GM18873 (cell line): ENCODE measurements at regions not wholly inside any gene's neighbourhood (a gene's known extent, or its start where the extent isn't known, plus 50 kb on each side); places are given as distances from the start of the nearest gene placed in this dataset.
"Not testable (repeated sequence)": the region's sequence is repeated elsewhere in the genome, so short reads cannot be mapped to it uniquely, and the experiment has no call there.

Source experiments
- ATAC-seq: cut with Tn5 transposase; IDR thresholded peaks from one replicate; pipeline ENCODE4 v1.9.1; 2021; ENCODE audit warnings: mild to moderate bottlenecking, moderate library complexity, moderate number of reproducible peaks; ENCODE audit not compliant: unreplicated experiment, low FRiP score

DNA sequence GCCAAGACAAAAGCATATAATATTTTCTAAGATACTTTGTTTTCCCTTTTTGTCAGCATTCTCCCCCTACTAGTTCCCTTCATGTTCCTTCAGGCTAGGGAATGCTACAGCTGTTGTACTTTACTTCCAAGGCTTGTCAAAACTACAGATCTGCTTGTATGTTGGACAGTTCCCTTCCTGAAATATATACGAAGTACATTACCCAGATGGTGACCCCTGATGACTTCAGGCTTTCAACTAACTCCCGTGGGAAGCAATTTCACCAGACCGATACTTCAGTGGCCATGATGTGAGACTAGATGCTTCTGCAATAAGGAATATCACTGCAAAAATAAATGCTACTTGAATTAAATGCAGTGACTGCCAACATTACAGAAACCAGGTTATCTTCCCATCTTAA is 332.8 kb downstream of the SH2D1A start:
- ATAC-seq: no peak

DNA sequence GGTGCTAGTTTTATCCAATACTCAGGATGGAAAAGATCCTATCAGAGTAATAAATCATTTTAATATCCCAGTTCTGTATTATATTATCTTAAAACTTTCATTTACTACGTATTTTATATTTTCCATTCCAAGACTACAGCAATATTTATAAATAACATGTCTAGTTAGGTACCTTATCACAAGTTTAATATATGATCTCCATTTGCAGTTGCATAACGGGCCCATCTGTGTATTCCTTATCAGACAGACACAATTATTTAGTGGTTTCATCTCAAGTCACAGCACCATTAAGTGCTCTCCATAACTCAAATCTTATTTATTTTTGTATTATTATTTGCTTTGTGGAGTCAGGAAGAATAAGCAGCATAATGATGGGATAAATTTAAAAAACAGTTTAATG is 333.9 kb downstream of the SH2D1A start:
- ATAC-seq: no peak

DNA sequence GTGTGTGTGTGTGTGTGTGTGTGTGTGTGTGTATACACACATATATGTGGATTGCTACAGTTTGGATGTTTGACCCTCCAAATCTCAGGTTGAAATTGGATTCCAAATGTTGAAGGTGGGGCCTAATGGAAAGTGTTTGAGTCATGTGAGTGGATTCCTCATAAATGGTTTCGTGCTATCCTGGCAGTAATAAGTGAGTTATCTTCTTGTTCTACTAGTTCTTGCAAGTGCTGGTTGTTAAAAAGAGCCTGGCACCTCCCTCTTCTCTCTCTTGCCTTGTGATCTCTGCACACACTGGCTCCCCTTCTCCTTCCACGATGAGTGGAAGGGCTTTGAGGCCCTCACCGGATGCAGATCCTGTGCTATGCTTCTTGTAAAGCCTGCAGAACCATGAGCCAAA is 344.1 kb downstream of the SH2D1A start:
- ATAC-seq: no peak

DNA sequence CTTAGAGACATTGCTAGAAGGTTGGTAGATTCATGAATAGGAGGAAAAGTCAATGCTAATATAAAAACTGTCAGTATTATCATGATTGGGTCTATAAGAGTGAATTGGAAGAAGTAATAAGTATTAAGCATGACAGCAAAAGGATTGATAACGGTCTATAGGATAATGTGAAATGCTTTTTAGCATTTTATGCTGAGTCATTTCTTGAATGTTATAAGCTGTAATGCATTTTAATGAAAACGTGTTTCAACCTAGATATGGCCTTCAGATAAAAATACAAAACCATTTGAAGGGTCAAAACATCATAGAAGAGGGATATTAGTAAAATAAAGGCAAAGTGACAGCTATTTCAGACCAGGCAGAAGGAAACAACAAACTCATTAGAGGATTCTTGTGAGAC is 353.5 kb downstream of the SH2D1A start:
- no peak for ATAC-seq

DNA sequence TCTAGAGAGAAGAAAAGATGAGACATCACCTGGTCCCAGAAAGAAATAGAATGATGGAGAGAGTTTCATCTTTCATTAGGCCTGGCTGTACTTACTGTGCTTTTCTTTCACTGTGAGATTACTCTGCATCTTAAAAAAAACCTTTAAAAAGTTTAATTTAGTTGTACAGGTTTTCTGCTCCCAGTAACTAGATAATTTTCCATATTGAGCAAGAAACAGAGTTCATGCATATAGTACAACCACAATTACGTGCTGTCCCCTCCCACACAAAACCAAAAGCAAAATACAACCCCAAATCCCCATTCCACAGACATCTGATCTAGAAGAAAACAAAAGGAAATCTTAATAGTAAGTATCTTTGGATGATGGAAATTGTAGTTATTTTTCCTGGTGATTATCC is 371.2 kb downstream of the SH2D1A start:
- no peak for ATAC-seq

DNA sequence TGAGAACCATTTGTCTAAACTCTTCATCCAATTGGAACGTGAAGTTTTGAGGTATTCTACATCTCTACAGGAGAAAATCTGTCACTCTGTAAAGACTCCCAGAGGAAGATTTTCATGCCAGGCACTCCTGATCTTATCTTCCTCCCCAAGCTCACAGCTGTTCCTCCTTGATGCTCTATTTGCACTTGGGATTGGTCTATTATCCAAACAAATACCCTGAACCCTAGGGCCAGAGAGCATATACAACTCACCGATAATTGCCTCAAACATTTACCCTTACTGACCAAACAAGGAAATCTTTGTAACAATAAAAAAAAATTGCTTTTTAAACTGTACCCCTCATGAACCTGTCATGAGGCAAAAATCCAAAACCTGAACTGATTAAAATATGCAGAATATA is 372.7 kb downstream of the SH2D1A start:
- no peak for ATAC-seq

DNA sequence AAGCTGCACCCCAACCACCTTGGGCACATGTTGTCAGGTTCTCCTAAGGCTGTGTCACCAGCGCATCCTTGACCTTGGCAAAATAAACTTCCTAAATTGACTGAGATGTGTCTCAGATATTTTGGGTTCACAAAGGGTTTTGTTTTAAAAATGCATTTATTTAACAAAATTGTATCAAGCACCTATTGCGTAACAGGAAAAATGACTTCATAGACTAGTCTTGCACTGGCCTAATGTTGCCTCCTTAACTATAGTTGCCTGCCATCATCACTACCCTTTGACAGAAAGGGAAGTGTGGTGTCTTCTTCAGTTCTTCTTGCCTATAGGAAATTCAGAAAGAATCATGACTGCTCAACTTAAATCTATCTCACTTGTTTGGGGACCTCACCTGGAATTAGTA is 374.2 kb downstream of the SH2D1A start:
- ATAC-seq: no peak

DNA sequence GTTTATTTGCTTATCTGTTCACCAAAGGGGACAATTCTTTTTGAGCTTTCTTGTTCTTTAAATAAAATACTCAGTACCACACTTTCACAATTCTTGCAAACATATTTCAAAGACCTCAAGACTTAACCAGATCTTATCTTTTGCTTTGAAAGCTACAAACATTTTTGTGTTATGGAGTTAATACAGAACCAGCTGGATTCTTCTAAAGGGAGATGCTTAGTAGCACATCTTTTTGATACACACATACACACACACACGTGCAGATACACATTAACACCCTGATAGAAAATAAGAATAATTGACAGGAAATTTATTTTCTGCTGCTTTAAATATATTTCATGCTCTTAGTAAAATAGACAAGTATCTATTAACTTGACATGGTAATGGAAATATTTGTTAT is 379.1 kb downstream of the SH2D1A start:
- ATAC-seq: no peak

DNA sequence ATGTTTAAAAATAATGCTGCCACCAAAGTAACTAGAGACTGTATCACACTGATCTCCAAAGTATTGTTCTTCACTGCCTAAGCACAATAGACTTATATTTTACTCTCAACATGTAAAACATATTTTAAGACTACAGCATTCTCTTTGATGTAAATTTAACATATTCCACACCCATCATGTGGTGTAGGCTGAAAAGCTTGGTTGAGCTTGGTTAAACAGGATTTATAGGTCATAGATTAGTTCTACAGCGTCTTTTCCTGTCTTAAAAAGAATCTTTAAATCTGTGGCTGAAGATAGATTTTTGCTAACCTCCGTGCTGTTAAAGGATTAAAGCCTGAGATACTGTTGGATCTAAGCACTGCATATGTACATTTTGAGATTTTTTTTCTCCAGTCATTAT is 379.9 kb downstream of the SH2D1A start:
- no peak for ATAC-seq

DNA sequence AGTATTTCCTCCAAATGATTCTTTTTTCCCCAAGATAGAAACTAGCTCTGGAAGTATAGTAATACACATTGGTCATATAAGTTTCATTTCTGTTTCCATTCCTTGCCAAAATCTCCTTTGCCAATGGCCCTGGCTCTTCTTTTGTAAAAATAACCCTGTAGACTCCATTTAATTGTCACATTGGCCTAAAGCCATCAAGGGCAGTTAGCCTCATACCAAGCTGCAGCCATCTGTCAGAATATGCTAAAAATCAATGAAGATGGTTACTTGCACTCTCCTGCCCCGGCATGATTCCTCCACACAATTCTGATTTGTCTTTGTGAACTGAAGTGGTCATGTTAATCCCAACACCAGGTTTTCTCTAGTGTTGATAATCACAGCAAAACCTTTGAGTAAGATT is 380.5 kb downstream of the SH2D1A start:
- ATAC-seq: no peak

DNA sequence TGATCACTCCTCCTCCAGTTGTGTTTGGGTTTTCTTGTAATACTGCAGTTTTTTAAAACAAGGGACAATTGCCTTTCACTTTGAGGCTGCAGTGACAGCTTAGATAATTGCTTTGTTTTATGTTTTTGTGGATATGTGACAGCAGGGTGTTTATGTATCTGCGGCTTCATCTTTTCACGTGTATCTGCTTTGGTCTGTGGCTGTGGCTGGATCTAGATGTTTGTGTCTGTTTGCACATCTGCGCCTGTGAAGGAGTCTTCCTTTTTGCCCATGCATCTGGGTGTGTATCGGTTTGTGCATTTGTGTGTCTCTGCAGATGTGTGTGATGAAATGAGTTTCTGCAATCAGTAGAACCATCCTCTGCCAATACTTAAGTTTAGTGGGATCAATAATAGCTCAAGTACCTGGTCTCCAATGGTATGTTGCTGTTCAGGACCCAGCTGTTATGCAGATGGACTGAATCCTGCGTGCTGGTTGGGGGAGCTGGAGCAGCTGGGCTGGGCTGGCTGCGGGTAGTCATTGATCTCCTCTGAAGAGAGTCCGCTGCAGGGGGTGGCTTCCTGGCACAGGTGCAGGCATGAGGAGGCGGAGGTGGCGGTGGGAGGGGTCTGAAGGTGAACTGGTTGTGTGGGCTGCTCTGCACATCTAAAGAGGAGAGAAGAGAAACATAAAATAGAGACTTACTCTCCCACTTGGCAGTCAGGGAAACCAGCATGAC is 390.3 kb downstream of the SH2D1A start:
- ATAC-seq: no peak

DNA sequence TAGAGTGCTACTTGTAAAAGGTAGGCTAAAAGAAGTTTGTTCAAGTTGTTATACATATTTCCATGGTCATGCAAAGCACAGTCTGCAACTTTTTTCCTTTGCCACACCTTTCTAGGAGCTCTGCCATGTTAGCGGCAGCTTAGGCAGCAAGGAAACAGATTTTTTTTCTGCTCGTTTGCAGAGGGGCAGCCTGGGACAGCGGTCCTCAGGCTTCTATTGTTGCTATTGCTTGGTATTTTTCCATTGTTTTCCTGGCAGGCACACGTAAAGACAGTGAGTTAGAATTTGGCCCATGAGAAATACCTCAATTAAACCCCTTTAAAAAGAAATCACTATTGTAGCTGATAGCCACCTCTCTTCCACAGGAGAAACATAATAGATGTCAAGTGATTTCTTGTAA is 391.4 kb downstream of the SH2D1A start:
- ATAC-seq: no peak

DNA sequence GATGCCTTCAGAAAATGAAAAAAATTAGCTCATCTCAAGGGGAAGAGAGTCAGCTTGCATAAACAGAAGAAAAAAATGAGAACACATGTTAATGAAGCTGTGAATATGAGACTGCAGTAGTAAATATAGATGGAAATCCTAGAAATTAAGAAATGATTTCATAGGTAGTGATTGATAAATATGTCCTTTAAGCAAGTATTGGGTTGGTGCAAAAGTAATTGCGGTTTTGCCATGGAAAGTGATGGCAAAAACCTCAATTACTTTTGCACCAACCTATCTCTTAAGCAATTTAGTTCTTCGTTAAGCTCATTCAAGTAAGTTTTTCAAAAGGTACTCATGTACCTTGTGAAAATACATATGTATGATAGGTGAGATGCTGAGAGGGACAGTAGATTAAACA is 400.9 kb downstream of the SH2D1A start:
- ATAC-seq: no peak

DNA sequence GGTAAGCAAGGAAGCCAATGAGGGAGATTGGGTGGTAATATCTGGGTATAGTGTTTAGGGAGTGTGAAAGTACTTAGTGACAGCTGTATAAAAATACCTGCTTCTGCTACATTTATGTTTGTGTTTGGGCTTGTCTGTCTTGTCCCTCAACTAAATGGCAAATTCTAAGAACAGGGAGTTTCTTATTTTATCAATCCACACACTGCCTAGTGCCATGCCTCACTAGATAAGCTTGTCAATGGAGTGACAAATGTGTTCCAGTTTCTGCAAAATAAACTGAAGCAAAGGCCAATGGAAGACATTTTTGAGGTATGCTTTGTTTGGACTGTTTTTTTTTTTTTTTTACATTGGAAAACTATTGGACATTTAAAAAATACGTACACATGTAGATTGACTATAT is 418.0 kb downstream of the SH2D1A start:
- no peak for ATAC-seq

DNA sequence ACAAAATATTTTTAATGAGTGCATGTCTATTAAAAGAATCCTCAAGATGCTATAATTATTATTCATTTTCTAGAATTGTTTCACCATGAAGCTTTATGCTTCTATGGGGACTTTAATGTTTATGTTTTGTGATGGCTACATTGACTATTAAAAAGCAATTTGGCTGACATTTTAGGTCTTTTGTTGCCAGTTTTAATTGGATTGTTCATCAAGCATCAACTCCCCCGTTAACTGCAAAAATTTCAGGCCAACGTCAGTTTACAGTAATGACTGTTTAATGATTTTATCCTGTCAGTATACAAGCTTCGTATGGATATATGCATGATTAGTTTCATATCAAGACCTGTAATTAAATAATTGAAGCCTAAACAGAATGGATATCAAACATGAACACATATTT is 422.8 kb downstream of the SH2D1A start:
- ATAC-seq: no peak

DNA sequence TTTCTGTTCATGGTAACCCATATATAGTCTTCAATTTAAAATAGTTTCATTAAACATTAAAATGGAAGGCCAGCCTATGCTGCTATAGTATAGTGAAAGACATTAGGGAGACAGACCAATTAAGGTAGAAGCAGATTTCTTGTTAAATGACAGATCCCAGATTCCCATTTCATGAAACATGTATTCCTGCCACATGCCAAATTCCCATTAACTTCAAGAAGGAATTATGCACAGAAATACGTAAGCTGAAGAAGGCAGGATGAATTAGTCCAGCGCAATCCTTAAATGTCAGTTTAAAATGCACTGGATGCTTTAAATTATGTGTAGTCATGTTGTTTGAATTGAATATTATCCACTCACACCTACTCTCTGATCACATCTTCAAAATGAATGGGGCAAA is 424.9 kb downstream of the SH2D1A start:
- ATAC-seq: no peak

DNA sequence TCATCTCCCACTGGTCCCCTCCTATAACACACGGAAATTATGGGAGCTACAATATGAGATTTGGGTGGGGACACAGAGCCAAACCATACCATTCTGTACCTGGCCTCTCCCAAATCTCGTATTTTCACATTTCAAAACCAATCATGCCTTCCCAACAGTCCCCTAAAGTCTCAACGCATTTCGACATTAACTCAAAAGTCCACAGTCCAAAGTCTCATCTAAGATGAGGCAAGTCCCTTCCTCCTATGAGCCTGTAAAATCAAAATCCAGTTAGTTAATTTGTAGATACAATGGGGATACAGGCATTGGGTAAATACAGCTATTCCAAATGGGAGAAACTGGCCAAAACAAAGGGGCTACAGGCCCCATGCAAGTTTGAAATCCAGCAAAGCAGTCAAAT is 441.9 kb downstream of the SH2D1A start:
- ATAC-seq: not testable (repeated sequence)

DNA sequence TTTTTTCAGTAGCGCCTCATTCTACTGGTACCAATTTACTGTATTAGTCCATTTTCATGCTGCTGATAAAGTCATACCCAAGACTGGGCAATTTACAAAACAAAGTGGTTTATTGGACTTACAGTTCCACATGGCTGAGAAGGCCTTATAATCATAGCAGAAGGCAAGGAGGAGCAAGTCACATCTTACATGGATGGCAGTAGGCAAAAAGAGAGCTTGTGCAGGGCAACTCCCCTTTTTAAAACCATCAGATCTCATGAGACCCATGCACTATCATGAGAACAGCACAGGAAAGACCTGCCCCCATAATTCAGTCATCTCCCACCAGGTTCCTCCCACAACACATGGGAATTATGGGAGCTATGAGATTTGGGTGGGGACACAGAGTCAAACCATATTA is 443.5 kb downstream of the SH2D1A start:
- not testable (repeated sequence) for ATAC-seq

DNA sequence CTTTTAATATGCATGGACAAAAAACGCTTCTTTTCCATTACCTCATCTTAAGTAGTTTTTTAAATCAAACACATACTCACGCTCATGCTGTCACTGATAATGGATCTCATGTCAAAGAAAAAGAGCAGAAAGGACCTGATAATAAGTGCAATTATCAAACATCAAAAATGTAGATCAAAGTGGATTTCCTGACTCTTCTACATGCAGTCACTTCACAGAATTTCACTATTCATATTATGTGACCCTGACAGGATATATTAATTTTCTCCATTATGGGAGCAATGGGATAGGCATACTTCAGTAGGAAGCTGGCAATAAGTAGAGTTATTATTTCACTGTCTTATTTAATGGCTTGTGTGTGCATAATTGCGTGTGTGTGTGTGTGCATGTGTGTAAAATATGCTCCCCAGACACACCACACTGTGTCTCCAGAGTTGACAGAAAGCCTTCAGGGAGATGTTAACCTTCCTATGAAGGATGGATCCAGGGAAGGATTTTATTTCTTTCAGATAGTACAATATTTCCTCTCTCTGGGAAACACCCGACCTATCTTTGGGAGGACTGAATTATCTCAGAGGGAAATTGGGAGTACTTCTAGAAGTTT is 445.2 kb downstream of the SH2D1A start:
- no peak for ATAC-seq

DNA sequence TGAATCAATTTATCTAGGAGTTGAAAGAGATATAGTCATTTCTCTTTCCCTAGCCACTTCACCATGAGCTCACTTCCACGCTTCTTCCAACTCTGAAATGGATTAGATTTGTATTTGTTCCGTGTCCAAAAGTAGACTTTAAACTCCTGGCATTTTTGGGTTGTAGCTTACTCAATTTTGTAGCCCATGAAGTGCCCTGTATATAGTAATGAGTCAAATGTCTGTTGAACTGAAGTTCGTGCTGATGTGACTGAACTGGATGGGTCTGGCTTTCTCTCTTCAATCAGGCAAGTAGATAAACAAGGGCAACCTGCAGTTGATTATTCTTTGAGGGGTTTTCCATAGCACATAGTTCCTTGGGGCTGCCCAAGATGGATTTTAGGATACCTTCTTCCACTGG is 450.6 kb downstream of the SH2D1A start:
- ATAC-seq: no peak

DNA sequence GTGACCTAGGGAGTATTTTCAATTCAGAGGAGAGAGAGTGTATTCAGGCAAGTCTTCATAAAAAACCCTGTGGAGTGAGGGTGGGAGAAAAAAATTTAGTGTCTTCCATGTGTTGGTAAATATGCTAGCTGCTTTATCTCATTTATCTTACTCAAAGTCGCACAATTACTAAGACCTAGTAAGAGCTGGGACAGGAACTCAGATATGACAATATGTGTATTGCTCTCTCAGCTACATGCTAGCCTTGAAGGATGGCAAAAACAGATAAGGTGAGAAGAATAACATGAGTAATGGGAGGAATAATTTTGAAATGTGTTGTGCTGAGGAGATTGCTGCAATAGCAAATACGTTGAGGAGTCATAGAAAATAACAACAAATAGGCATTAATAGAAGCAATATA is 458.6 kb downstream of the SH2D1A start:
- ATAC-seq: no peak

DNA sequence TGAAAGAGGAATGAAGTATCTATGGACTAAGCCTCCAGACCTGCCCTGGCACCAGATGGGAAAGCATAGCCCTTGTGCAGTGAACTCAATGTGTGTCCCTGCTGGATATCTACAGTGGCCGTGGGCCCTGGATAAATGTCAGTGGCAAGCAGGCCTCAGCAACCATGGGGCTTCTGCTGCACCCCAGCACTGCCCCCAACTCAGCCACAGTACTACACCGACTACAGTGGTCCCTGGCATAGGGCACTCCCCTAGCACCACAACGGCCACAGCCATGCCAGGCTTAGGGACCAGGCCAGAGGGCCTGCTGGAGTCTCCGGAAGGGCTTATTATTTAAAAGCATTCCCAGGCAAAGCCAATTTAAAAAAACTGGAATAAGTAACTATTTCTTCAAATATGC is 459.1 kb downstream of the SH2D1A start:
- ATAC-seq: no peak

DNA sequence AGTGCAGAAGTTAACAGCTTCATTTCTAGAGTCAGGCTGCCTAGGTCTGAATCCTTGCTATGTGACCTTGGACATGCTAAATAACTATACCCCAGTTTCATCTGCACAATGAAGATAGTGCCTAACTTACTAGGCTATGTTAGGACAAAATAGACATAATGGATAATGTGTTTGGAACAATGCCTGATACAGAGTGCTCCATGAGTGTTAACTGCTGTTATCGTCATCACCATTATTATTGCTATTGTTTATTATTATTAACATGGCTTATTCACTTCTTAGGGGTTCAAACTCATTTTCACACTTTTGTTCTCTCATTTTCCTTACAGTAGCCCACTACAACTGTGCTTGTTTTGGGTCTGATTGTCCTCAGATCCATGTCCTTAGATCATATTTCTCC is 467.7 kb downstream of the SH2D1A start:
- ATAC-seq: no peak
